Stimulated activated effector memory CD8-positive, alpha-beta T cell treated with anti-CD3 and anti-CD28 coated beads, Interleukin-12 subunit alpha, Interleukin-12 subunit beta, amount 100 ng/mL, for 72 hours (primary cell): ENCODE measurements at regions not wholly inside any gene's neighbourhood (a gene's known extent, or its start where the extent isn't known, plus 50 kb on each side); places are given as distances from the start of the nearest gene placed in this dataset.

Source experiments
- ATAC-seq: fragments of 150-1000 bp; cut with Tn5 transposase; 2 replicates; pipeline ENCODE4 v1.10.0; 2021
- DNase-seq, 2 donors: peaks; one replicate each; pipeline ENCODE4 v3.0.0; 2021 to 2022; ENCODE audit warnings: low spot score in 2 of 2
- H3K27ac Mint-ChIP-seq: one replicate; pipeline ENCODE4 v1.8.0; 2022; ENCODE audit warnings: mild to moderate bottlenecking, mixed read lengths
- H3K36me3 Mint-ChIP-seq: one replicate; pipeline ENCODE4 v1.8.0; 2022; ENCODE audit warnings: mild to moderate bottlenecking, mixed read lengths
- H3K4me1 Mint-ChIP-seq: one replicate; pipeline ENCODE4 v1.8.0; 2022; ENCODE audit warnings: mixed read lengths
- H3K4me3 Mint-ChIP-seq: one replicate; pipeline ENCODE4 v1.8.0; 2022; ENCODE audit warnings: mild to moderate bottlenecking, mixed read lengths
- H3K9me3 Mint-ChIP-seq: one replicate; pipeline ENCODE4 v1.8.0; 2022; ENCODE audit warnings: mixed read lengths

DNA sequence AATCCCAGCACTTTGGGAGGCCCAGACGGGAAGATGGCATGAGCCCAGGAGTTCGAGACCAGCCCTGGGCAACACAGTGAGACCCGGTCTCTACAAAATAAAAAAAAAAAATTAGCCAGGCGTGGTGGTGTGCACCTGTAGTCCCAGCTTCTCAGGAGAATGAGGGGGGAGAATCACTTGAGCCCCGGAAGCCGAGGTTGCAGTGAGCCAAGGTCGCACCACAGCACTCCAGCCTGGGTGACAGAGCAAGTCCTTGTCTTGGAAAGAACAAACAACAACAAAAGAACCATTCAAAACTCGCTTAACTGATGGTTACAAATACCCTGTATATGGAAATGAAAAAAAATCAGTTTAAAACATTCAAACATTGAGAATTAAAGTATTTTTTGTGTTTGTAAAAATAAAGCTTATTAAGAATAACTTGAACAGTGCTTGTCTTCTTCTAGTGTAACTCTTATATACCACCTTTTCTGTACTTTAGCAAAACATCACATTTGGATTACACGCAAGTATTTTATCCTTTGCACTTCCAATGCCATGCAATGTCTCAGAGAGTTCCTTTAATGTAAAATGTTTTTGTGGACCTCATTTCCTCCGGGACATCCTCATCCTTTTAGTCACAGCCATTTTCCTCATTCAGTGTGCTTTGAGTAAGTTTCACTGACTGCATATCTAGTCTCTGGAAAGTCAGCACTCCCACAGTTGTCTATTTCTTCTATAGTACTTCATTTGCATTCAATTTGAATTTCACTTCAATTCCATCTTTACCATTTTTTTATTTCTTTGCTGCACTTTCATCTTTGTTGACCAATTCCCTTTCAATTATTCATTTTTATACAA is 113.0 kb upstream of the GOLGA8J start:
- H3K9me3 Mint-ChIP-seq = peaks cover 6% of the 10 kb centered on the region
- no peak overlapping the region for H3K4me3 Mint-ChIP-seq
- DNase-seq (no peak), ATAC-seq (no peak)
- H3K4me1 Mint-ChIP-seq = no peaks in the 10 kb centered on the region
- H3K27ac Mint-ChIP-seq = no peak overlapping the region
- no peaks in the 10 kb centered on the region for H3K36me3 Mint-ChIP-seq

DNA sequence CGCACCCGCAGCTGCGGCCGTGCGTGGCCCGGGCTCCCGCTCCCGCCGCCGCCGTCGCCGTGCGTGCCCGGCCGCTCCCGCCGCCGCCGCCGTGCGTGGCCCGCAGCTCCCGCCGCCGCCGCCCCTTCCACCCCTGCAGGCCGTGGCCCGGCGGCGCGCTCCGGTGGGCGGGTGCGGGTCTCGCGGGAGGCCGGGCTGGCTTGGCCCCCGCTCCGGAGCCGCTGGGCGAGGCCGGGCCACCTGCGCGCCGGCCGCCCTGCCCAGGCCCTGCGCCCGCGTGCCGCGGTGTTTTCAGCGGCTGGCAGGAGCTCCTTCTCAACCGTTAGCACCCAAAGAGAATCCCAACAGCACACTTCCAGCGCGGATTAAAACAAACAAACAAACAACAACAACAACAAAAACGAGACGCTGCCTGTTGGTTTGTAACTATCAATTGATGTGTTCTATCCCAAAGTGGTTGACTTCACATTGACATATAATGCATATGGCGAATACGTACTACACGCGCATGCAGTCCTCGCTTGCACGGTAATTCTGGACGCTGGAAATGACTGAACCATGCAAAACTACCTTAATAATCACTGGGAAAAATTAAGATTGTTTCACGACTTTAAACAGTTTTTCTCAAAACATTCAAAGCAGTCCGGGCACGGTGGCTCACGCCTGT is 113.7 kb upstream of the GOLGA8J start:
- H3K27ac Mint-ChIP-seq = no peak overlapping the region
- H3K9me3 Mint-ChIP-seq = peaks cover 2% of the 10 kb centered on the region
- DNase-seq (no peak), ATAC-seq (no peak)
- no peak overlapping the region for H3K4me3 Mint-ChIP-seq
- H3K4me1 Mint-ChIP-seq = no peaks in the 10 kb centered on the region
- H3K36me3 Mint-ChIP-seq = no peaks in the 10 kb centered on the region

DNA sequence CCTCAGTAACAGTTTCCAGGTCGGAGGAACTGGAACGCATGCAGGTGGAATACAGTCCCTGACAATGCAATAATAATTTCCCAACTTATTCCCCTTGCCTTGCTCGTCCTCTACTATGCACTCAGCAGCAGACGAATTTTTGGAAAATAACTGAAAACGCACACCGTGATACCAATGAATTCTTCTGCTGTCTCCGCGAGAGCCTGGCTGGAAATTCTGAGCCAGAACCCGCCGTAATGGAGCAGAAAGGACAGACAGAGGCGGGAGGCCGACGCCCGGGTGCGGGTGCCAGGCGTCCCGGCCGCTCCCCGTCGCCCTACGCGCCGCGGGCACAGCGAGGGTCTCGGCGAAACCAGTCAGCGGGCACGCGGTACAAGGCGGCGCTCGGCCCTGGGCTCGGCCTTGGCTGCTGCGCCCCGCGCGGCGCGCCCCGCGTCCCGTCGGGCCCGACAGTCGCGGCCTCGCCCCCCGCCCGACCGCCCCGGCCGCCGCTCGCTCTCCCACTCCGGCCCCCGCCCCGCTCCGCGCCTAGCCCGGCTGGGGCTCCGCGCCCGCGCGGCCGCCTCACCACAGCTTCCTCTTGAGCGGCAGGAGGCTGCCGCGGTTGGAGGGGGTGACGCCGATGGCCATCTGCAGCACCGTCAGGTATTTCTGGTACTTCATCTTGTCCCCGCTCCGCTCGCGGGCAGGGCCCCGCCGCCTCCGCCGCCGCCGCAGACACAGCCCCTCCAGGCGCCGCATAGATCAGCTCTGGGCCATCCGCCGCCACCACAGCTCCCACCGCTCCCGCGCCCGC is 114.5 kb upstream of the GOLGA8J start:
- no peak for DNase-seq
- Mint-ChIP-seq H3K4me3 (no peak overlapping the region), H3K36me3 (no peaks in the 10 kb centered on the region), H3K4me1 (no peaks in the 10 kb centered on the region), H3K9me3 (peaks cover 2% of the 10 kb centered on the region), H3K27ac (no peak overlapping the region)
- ATAC-seq = no peak

DNA sequence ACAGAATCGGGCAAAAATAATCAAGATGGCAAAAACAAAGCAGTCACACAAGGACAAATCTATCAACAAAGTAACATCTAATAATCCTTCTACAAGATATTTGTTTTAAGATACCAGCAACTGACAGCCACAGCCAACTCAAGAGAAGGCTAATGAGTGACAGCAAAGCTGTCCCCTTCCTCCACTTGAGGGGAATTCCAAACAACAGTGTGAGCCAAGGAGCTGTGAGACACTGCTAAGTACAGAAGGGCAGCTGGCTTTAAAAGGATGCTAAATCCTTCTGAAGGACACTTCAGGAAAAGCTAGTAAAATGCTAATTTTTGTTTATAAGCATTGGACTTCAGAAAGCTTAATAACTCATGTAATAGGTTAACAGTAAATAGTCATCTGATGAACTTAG is 120.3 kb upstream of the GOLGA8J start:
- H3K36me3 Mint-ChIP-seq = no peaks in the 10 kb centered on the region
- no peaks in the 10 kb centered on the region for H3K9me3 Mint-ChIP-seq
- no peaks in the 10 kb centered on the region for H3K4me1 Mint-ChIP-seq
- no peak overlapping the region for H3K27ac Mint-ChIP-seq
- no peak overlapping the region for H3K4me3 Mint-ChIP-seq
- DNase-seq = no peak
- no peak for ATAC-seq

DNA sequence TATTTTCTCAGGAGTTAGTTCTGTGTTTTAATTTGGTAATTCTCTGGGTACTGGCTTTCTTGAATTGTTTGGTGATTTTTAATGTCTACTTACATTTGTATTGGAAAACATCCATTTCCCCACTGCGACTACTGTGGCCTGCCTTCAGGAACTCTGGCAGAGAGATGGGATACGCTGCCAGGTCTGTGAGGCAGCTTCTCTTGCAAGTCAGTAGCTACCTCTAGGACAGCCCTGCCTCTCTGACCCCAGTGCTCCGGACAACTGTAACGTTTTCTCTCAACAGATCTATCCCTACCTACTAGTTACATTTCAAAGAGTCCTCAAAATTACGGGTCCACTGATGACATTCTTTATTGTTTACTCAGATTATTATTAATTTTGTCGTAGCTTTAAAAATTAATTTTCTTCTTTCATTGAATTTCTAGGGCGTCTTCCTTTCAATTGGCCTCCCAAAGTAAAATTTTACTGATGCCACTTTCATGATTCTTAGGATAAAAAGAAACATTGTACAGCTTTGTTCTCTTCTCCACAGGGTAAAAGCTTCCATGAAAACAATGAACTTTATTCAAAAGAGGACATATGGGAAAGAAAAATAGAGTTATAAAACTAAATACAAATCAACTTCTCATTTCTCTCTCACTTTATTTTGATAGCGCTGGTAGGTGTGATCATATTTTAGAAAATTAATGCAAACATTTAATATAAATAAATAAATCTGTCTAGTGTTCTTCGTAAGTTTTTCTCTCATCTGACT is 123.2 kb upstream of the GOLGA8J start:
- H3K4me3 Mint-ChIP-seq = no peak overlapping the region
- DNase-seq = no peak
- H3K36me3 Mint-ChIP-seq = no peaks in the 10 kb centered on the region
- ATAC-seq = no peak
- no peaks in the 10 kb centered on the region for H3K4me1 Mint-ChIP-seq
- H3K9me3 Mint-ChIP-seq = no peaks in the 10 kb centered on the region
- no peak overlapping the region for H3K27ac Mint-ChIP-seq

DNA sequence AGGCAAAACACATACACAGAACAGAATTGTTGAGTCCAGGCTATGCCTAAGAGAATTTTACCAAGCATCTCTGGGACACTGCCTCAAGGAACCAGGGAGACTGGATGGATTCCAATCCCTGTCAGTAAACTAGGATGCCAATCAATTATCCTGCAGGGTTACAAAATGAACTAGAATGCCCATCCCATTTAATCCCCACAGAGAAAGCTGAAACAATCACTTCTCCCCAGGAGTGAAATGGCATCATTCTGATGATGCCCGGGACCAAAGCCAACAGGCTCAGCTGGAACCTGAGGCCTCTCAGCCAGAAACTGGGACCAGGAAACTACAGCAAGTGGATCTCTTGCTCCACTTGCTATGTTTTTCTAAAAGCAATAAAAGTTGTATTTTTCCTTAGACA is 130.0 kb upstream of the TJP1 start:
- Mint-ChIP-seq H3K4me1 (no peaks in the 10 kb centered on the region), H3K9me3 (peaks cover 3% of the 10 kb centered on the region), H3K4me3 (no peak overlapping the region), H3K27ac (no peak overlapping the region), H3K36me3 (no peaks in the 10 kb centered on the region)
- ATAC-seq (no peak), DNase-seq (no peak)

DNA sequence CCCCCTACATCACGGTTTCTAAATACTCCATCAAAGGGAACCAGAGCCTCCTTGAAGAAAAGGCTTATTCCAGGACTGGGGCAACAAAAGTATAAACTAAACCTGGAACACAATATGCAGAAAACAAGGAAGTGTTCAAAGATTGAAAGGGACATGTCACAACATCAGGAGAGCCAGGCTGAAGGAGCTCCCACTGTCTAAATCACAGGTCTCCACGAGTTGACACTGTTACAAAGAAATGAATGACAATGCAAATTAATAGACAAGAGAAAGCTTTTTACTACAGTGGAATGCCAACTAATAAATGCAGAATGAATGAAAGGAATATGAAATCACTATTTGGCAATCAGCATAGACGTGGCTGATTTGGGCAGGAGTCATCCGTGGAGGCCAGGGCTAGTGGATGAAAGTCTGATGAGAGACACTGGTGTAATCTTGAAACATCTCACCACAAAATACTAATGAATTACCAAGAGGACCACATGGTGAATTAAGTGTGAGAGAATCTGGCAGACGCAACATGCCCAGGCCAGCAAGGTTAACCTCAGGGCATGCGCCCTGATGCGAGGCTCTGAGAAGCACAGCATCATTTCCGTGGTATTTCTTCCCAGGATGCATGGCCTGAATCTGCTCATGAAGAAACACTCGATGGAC is 123.8 kb upstream of the TJP1 start:
- DNase-seq = no peak
- Mint-ChIP-seq H3K9me3 (peaks cover 3% of the 10 kb centered on the region), H3K27ac (no peak overlapping the region), H3K36me3 (no peaks in the 10 kb centered on the region), H3K4me1 (no peaks in the 10 kb centered on the region), H3K4me3 (no peak overlapping the region)
- ATAC-seq = no peak

DNA sequence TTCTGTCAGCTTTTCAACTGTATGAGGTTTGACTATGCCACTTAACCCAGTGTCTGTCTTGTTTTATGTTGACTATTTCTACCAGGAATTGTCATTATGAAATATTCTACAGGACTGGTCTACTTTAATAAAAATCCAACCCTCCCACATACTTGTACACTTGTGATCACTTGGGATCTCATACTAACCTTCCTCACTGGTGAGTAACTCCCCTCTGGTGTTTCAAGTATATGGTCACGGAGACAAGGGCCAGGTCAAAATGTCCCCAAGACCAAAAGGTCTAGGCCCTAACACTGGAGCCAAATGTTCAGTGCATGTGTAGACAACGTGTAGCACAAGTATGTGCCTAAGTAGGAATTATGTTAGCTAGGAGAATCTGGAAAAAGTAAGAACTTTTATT is 122.7 kb upstream of the TJP1 start:
- H3K4me3 Mint-ChIP-seq = no peak overlapping the region
- no peaks in the 10 kb centered on the region for H3K9me3 Mint-ChIP-seq
- no peak overlapping the region for H3K27ac Mint-ChIP-seq
- no peaks in the 10 kb centered on the region for H3K36me3 Mint-ChIP-seq
- no peak for ATAC-seq
- no peak for DNase-seq
- H3K4me1 Mint-ChIP-seq = no peaks in the 10 kb centered on the region

DNA sequence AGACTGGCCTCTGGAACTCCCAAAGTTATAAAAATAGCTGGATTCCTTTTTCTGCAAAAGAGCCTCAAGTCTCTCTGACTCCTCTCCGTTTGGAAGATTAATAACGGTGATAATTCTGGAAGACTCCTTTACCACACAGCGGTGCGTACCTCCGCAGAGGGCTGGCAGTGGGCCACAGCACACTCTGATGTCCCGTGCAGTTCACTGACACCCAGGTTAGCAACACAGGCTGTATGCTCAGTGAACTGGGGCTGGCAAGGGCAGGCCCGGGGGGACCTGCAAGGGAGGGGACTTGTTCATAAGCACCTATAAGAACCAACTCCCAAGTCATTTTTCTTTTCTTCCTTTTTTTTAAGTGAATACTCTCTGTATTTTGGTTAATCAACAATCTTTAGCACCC is 120.3 kb upstream of the TJP1 start:
- no peaks in the 10 kb centered on the region for H3K4me1 Mint-ChIP-seq
- no peaks in the 10 kb centered on the region for H3K9me3 Mint-ChIP-seq
- H3K27ac Mint-ChIP-seq = no peak overlapping the region
- no peak for DNase-seq
- H3K36me3 Mint-ChIP-seq = no peaks in the 10 kb centered on the region
- ATAC-seq = no peak
- H3K4me3 Mint-ChIP-seq = no peak overlapping the region

DNA sequence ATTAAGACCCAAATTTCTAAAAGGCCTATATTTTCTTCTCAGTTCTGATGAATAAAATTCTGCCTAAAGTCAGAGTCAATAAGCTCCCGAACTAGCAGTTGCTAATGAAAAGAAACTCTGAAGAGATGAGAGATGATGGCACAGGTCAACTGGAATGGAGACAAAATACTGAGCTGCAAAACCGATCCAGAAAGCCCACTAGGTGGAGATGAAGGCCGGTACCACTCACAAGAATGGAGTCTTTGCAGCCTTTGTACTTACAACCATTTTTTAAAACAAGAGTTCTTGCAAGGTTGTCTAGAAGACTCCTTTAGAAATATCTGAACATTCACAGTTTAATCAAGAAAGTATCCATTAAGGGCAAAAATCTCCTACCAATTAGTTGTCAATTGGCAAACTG is 119.9 kb upstream of the TJP1 start:
- Mint-ChIP-seq H3K27ac (no peak overlapping the region), H3K4me3 (no peak overlapping the region), H3K9me3 (no peaks in the 10 kb centered on the region), H3K36me3 (no peaks in the 10 kb centered on the region), H3K4me1 (no peaks in the 10 kb centered on the region)
- ATAC-seq (no peak), DNase-seq (no peak)

DNA sequence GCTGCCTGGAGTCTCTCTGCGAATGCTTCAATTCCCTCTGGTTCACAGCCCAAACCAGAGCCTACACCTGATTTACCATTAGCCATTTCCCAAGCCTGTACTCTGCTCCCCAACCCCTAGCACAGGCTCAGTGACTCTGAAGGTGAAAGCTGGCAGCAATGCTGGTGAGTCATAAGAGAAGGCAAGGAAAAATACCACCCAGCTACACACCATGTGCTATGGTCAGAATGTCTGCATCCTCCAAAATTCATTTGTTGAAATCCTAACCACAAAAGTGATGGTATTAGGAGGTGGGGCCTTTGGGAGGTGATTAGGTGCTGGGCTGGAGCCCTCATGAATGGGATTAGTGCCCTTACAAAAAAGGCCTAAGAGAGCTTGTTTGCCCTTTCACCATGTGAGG is 117.1 kb upstream of the TJP1 start:
- ATAC-seq (no peak), DNase-seq (no peak)
- Mint-ChIP-seq H3K4me1 (no peaks in the 10 kb centered on the region), H3K27ac (no peak overlapping the region), H3K36me3 (no peaks in the 10 kb centered on the region), H3K9me3 (no peaks in the 10 kb centered on the region), H3K4me3 (no peak overlapping the region)

DNA sequence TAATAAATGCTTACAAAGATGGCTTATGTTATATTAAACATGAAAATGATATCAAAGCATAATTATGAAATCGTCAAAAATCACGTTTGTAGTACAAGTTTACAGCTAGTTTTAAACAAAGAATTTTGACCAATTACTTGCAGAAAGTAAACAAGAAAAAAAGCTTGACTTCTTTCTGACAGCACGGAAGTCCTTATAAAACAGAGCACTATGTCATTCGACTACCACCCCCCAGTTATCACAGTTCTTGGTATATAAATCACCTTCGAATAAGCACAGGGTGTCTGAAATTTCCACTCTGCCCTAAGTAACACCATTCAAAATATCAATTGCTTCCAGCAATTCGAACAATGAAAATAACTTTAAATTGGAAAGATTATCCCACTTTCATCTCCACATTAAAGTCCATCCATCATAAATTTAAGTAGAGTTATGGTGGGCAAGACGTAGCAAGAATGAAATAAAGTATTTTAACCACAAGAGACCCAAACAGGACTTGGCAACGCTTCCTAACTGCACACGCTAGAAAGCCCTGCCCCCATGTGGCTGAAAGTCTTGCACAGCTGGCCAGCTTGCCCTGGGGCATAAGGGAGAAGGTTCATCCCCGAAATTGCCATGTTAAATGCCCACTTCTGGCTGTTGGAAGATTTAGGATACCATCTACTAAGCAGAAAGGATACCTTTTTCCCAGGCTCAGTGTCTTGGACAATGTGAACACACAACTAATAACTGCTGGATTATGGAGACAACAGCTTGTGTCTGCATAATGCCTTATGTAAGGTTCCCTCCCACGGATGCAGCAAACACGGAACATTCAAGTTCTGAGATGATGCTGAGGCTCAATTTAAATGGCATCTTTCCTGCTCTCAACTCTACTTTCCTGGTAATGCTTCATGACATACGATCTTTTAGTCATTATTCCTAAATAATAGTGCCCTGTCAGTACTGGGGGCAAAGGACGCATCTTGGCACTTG is 116.4 kb upstream of the TJP1 start:
- Mint-ChIP-seq H3K4me1 (no peaks in the 10 kb centered on the region), H3K9me3 (no peaks in the 10 kb centered on the region), H3K36me3 (no peaks in the 10 kb centered on the region), H3K4me3 (no peak overlapping the region), H3K27ac (no peak overlapping the region)
- DNase-seq = no peak
- no peak for ATAC-seq

DNA sequence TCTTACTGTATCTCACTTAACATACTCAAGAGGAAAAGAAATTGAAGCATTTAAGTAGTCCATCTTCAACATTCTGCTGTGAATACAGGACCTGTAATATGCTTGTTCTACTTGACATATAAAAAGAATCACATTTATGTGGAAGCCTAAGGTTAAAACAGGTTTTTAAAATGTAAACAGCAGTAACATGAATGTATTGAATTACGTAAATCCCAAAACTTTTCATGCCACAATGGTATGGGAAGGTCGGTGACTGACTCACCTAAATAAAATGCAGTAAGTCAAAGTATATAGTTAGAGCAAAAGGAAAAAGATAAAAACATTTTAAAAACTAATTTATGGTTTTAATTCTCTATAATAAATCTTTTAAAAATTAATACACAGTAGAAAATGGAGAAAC is 115.7 kb upstream of the TJP1 start:
- Mint-ChIP-seq H3K36me3 (no peaks in the 10 kb centered on the region), H3K9me3 (no peaks in the 10 kb centered on the region), H3K4me3 (no peak overlapping the region), H3K27ac (no peak overlapping the region), H3K4me1 (no peaks in the 10 kb centered on the region)
- DNase-seq = no peak
- ATAC-seq = no peak
